ENCODE measurements at regions not wholly inside any gene's neighbourhood (a gene's known extent, or its start where the extent isn't known, plus 50 kb on each side); places are given as distances from the start of the nearest gene placed in this dataset.

- H3K4me1 ChIP-seq = no peaks in the 10 kb centered on the region
- TF ChIP-seq CTCF (IDR thresholded peaks at IDR 0.05) = no peak
- no peaks in the 10 kb centered on the region for H3K27me3 ChIP-seq
- FAIRE-seq = no peak
- no peaks in the 10 kb centered on the region for H3K36me3 ChIP-seq
- DNase-seq = no peak
- intact Hi-C loops (cut with DNase I) = no loop called here
- H3K9me3 ChIP-seq = no peaks in the 10 kb centered on the region
- no peak for ATAC-seq
- no peak overlapping the region for H3K27ac ChIP-seq
- H3K4me3 ChIP-seq = no peak overlapping the region
- WGBS, 2 donors = 68 to 69% methylated on average over 5 of the region's 5 CpGs
Measured at GRCh38 chr5:18944771-18945170, 1043.2 kb downstream of the CDH18 start.

GRCh38 chr5:18954239-18954638 lies 1033.8 kb downstream of the CDH18 start:
- no peaks in the 10 kb centered on the region for H3K4me1 ChIP-seq
- no peak overlapping the region for H3K27ac ChIP-seq
- TF ChIP-seq CTCF (IDR thresholded peaks at IDR 0.05) = no peak
- no peaks in the 10 kb centered on the region for H3K9me3 ChIP-seq
- DNase-seq = no peak
- no peaks in the 10 kb centered on the region for H3K27me3 ChIP-seq
- intact Hi-C loops (cut with DNase I) = no loop called here
- WGBS, 2 donors = 37 to 42% methylated on average over 2 of the region's 2 CpGs
- H3K36me3 ChIP-seq = no peaks in the 10 kb centered on the region
- FAIRE-seq = no peak
- H3K4me3 ChIP-seq = no peak overlapping the region
- ATAC-seq = no peak

GRCh38 chr5:18959535-18959934 lies 1028.5 kb downstream of the CDH18 start:
- Histone ChIP-seq H3K27ac (no peak overlapping the region), H3K4me3 (no peak overlapping the region), H3K36me3 (no peaks in the 10 kb centered on the region), H3K9me3 (no peaks in the 10 kb centered on the region), H3K4me1 (no peaks in the 10 kb centered on the region), H3K27me3 (no peaks in the 10 kb centered on the region)
- intact Hi-C loops (cut with DNase I) = no loop called here
- WGBS, 2 donors = 50 to 51% methylated on average over 4 of the region's 4 CpGs
- ATAC-seq (no peak), DNase-seq (no peak), FAIRE-seq (no peak)
- no peak for TF ChIP-seq CTCF (IDR thresholded peaks at IDR 0.05)

GRCh38 chr5:18961234-18961633 lies 1026.8 kb downstream of the CDH18 start:
- no peaks in the 10 kb centered on the region for H3K4me1 ChIP-seq
- H3K27ac ChIP-seq = no peak overlapping the region
- intact Hi-C loops (cut with DNase I) = no loop called here
- FAIRE-seq (no peak), DNase-seq (no peak), ATAC-seq (no peak)
- TF ChIP-seq CTCF (IDR thresholded peaks at IDR 0.05) = no peak
- 81 to 85% methylated on average over 3 of the region's 3 CpGs for WGBS, 2 donors
- H3K4me3 ChIP-seq = no peak overlapping the region
- H3K36me3 ChIP-seq = no peaks in the 10 kb centered on the region
- H3K27me3 ChIP-seq = no peaks in the 10 kb centered on the region
- no peaks in the 10 kb centered on the region for H3K9me3 ChIP-seq

GRCh38 chr5:18965893-18966292 lies 1022.1 kb downstream of the CDH18 start:
- 94 to 100% methylated on average over 3 of the region's 3 CpGs for WGBS, 2 donors
- ATAC-seq = no peak
- no peak overlapping the region for H3K4me3 ChIP-seq
- DNase-seq = no peak
- no peaks in the 10 kb centered on the region for H3K36me3 ChIP-seq
- no peak for FAIRE-seq
- no peak for TF ChIP-seq CTCF (IDR thresholded peaks at IDR 0.05)
- no peaks in the 10 kb centered on the region for H3K9me3 ChIP-seq
- no peak overlapping the region for H3K27ac ChIP-seq
- intact Hi-C loops (cut with DNase I) = no loop called here
- no peaks in the 10 kb centered on the region for H3K27me3 ChIP-seq
- no peaks in the 10 kb centered on the region for H3K4me1 ChIP-seq
